SK-N-SH treated with all-trans-retinoic acid at 6 μM for 48 hours (cell line): ENCODE measurements at regions not wholly inside any gene's neighbourhood (a gene's known extent, or its start where the extent isn't known, plus 50 kb on each side); places are given as distances from the start of the nearest gene placed in this dataset.

Experiments
- ATAC-seq: fragments of 200-7000 bp; cut with Tn5 transposase; 3 replicates; pipeline ENCODE4 v1.9.1; 2020; ENCODE audit warnings: mild to moderate bottlenecking, moderate library complexity
- ARNTL ChIP-seq: fragments of 450-650 bp; formaldehyde crosslinking; IDR thresholded peaks from 2 replicates; pipeline ENCODE4 v1.5.0; 2020; ENCODE audit warnings: low read depth, mild to moderate bottlenecking, moderate library complexity, borderline replicate concordance
- BACH2 ChIP-seq: fragments of 250-450 bp; sonication (Bioruptor Pico); IDR thresholded peaks from 2 replicates; pipeline ENCODE4 v1.9.0; 2021; ENCODE audit warnings: mild to moderate bottlenecking, borderline replicate concordance
- CREB5 ChIP-seq: fragments of 250-450 bp; sonication (Bioruptor Pico); IDR thresholded peaks from 2 replicates; pipeline ENCODE4 v1.5.1; 2020; ENCODE audit warnings: low read depth, mild to moderate bottlenecking, moderate library complexity
- CSDC2 ChIP-seq: fragments of 250-450 bp; sonication (Bioruptor Pico); IDR thresholded peaks from 2 replicates; pipeline ENCODE4 v1.5.0; 2020; ENCODE audit warnings: mild to moderate bottlenecking, moderate library complexity
- CSRNP3 ChIP-seq: fragments of 250-450 bp; sonication (Bioruptor Pico); IDR thresholded peaks from 2 replicates; pipeline ENCODE4 v1.5.1; 2021; ENCODE audit warnings: mild to moderate bottlenecking, moderate library complexity
- ESRRG ChIP-seq: fragments of 250-450 bp; sonication (Bioruptor Pico); IDR thresholded peaks from 2 replicates; pipeline ENCODE4 v1.6.1; 2021; ENCODE audit warnings: mild to moderate bottlenecking
- GLIS3 ChIP-seq: fragments of 250-450 bp; sonication (Bioruptor Pico); IDR thresholded peaks from 2 replicates; pipeline ENCODE4 v1.5.0; 2020; ENCODE audit warnings: mild to moderate bottlenecking, moderate library complexity
- ISL1 ChIP-seq: fragments of 250-450 bp; sonication (Bioruptor Pico); IDR thresholded peaks from 2 replicates; pipeline ENCODE4 v2.1.2; 2022; ENCODE audit warnings: mild to moderate bottlenecking, moderate library complexity
- OSR1 ChIP-seq: fragments of 250-450 bp; sonication (Bioruptor Pico); IDR thresholded peaks from 2 replicates; pipeline ENCODE4 v1.8.0; 2022; ENCODE audit warnings: moderate library complexity, mild to moderate bottlenecking, inconsistent platforms
- POU6F1 ChIP-seq: fragments of 250-450 bp; sonication (Bioruptor Pico); IDR thresholded peaks from 2 replicates; pipeline ENCODE4 v1.8.0; 2021; ENCODE audit warnings: low read depth, mild to moderate bottlenecking, moderate library complexity, borderline replicate concordance
- PPARA ChIP-seq: fragments of 250-450 bp; sonication (Bioruptor Pico); IDR thresholded peaks from 2 replicates; pipeline ENCODE4 v1.5.0; 2020; ENCODE audit warnings: mild to moderate bottlenecking, borderline replicate concordance
- RARB ChIP-seq: fragments of 250-450 bp; sonication (Bioruptor Pico); IDR thresholded peaks from 2 replicates; pipeline ENCODE4 v1.8.0; 2021; ENCODE audit warnings: mild to moderate bottlenecking, moderate library complexity
- TCF4 ChIP-seq: fragments of 250-450 bp; sonication (Bioruptor Pico); IDR thresholded peaks from 2 replicates; pipeline ENCODE4 v1.8.0; 2021; ENCODE audit warnings: mild to moderate bottlenecking, moderate library complexity, borderline replicate concordance
- TOX ChIP-seq: fragments of 250-450 bp; sonication (Bioruptor Pico); IDR thresholded peaks from 2 replicates; pipeline ENCODE4 v1.8.0; 2021; ENCODE audit warnings: mild to moderate bottlenecking, moderate library complexity, borderline replicate concordance
- ZC3H10 ChIP-seq: fragments of 250-450 bp; sonication (Bioruptor Pico); IDR thresholded peaks from 2 replicates; pipeline ENCODE4 v1.5.1; 2021; ENCODE audit warnings: mild to moderate bottlenecking, moderate library complexity
- ZFP3 ChIP-seq: fragments of 250-450 bp; sonication (Bioruptor Pico); IDR thresholded peaks from 2 replicates; pipeline ENCODE4 v1.5.0; 2020; ENCODE audit warnings: mild to moderate bottlenecking, moderate library complexity
- ZNF70 ChIP-seq: fragments of 450-650 bp; formaldehyde crosslinking; IDR thresholded peaks from 2 replicates; pipeline ENCODE4 v1.5.0; 2020; ENCODE audit warnings: mild to moderate bottlenecking, moderate library complexity
- ZNF8 ChIP-seq: fragments of 450-650 bp; formaldehyde crosslinking; IDR thresholded peaks from 2 replicates; pipeline ENCODE4 v1.5.0; 2020; ENCODE audit warnings: mild to moderate bottlenecking, moderate library complexity

- TF ChIP-seq ZFP3 (CRISPR knock-in tag): no peak
- no peak for TF ChIP-seq CSDC2
- no peak for TF ChIP-seq PPARA (CRISPR knock-in tag)
- no peak for TF ChIP-seq ZC3H10 (CRISPR knock-in tag)
- no peak for TF ChIP-seq GLIS3 (CRISPR knock-in tag)
- TF ChIP-seq ZNF8: no peak
- TF ChIP-seq CREB5 (CRISPR knock-in tag): no peak
- ATAC-seq: no peak
These were observed 95.5 kb downstream of the ACKR3 start for GRCh38 chr2:236665101-236665500.

GRCh38 chr2:236665572-236666118, 96.0 kb downstream of the ACKR3 start:
- ATAC-seq: no peak
- TF ChIP-seq POU6F1 (CRISPR knock-in tag) (no peak), ZC3H10 (CRISPR knock-in tag) (no peak), PPARA (CRISPR knock-in tag) (no peak), CSDC2 (no peak), ISL1 (no peak), TCF4 (no peak), TOX (CRISPR knock-in tag) (no peak), RARB (no peak), OSR1 (no peak), CSRNP3 (no peak), ZFP3 (CRISPR knock-in tag) (no peak), ZNF70 (CRISPR knock-in tag) (no peak), ARNTL (CRISPR knock-in tag) (no peak)

- no peak for ATAC-seq
These were observed 97.1 kb downstream of the ACKR3 start for GRCh38 chr2:236666646-236667204.

GRCh38 chr2:236667526-236667925, 97.9 kb downstream of the ACKR3 start:
- ATAC-seq: no peak
- no peak for TF ChIP-seq OSR1
- no peak for TF ChIP-seq POU6F1 (CRISPR knock-in tag)
- no peak for TF ChIP-seq CSRNP3
- no peak for TF ChIP-seq CREB5 (CRISPR knock-in tag)
- TF ChIP-seq BACH2 (CRISPR knock-in tag): no peak
- no peak for TF ChIP-seq ZFP3 (CRISPR knock-in tag)
- no peak for TF ChIP-seq ZC3H10 (CRISPR knock-in tag)
- no peak for TF ChIP-seq PPARA (CRISPR knock-in tag)
- TF ChIP-seq TOX (CRISPR knock-in tag): no peak
- TF ChIP-seq ESRRG (CRISPR knock-in tag): no peak

More at GRCh38 chr2:236666646-236667204, 97.1 kb downstream of the ACKR3 start:
- TF ChIP-seq ZNF8 (no peak), ZFP3 (CRISPR knock-in tag) (no peak), ESRRG (CRISPR knock-in tag) (no peak)
- TF ChIP-seq, all 23 proteins: peak for 0
